IMR-90 (cell line): ENCODE measurements at regions not wholly inside any gene's neighbourhood (a gene's known extent, or its start where the extent isn't known, plus 50 kb on each side); places are given as distances from the start of the nearest gene placed in this dataset.

ENCODE experiments used
- ATAC-seq: fragments of 200-7000 bp; cut with Tn5 transposase; 2 replicates; pipeline ENCODE4 v1.9.1; 2020; ENCODE audit warnings: low read depth, mild to moderate bottlenecking, moderate library complexity
- BruUV-seq: library from RNA; stranded (reverse); fragments of 400-500 nt; replicated peaks from 2 replicates; lab custom pipeline; 2021; lab: Mats Ljungman, UMichigan
- CTCF ChIA-PET: fragments of 300-600 bp; formaldehyde crosslinking; extraction: SDS; loops from one replicate; lab custom pipeline; 2021; ENCODE audit warnings: antibody characterized with exemption; lab: Yijun Ruan, JAX
- POLR2A ChIA-PET: fragments of 300-600 bp; sonication (Branson Sonifier 250); formaldehyde crosslinking; loops from one replicate; lab custom pipeline; 2022; ENCODE audit warnings: antibody characterized with exemption; ENCODE audit not compliant: unreplicated experiment; lab: Charles Lee
- DNase-seq: peaks from one replicate; pipeline ENCODE4 v3.0.0; 2013
- H2AFZ ChIP-seq: replicated peaks from 2 replicates; pipeline ENCODE3; 2013; ENCODE audit warnings: low read length, mild to moderate bottlenecking; ENCODE audit not compliant: poor library complexity
- H2AK5ac ChIP-seq: 2 replicates; pipeline ENCODE4 v1.6.1; 2013; ENCODE audit warnings: low read depth, low read length, inconsistent platforms
- H2AK9ac ChIP-seq: replicated peaks from 2 replicates; pipeline ENCODE3; 2013; ENCODE audit warnings: mild to moderate bottlenecking, low read depth, low read length, moderate library complexity; ENCODE audit not compliant: poor library complexity
- H2BK120ac ChIP-seq: 2 replicates; pipeline ENCODE4 v1.6.1; 2013; ENCODE audit warnings: low read depth, low read length, inconsistent platforms
- H2BK15ac ChIP-seq: 3 replicates; pipeline ENCODE4 v1.6.1; 2013; ENCODE audit warnings: low read depth, low read length, inconsistent platforms
- H2BK20ac ChIP-seq: 2 replicates; pipeline ENCODE4 v1.6.1; 2013; ENCODE audit warnings: low read depth, mild to moderate bottlenecking, inconsistent platforms, low read length, moderate library complexity
- H2BK5ac ChIP-seq: 2 replicates; pipeline ENCODE4 v1.6.1; 2013; ENCODE audit warnings: mild to moderate bottlenecking, low read depth, low read length, inconsistent platforms; ENCODE audit not compliant: poor library complexity, severe bottlenecking
- H3K14ac ChIP-seq: replicated peaks from 2 replicates; pipeline ENCODE4 v1.6.1; 2013; ENCODE audit warnings: low read depth, low read length, inconsistent platforms
- H3K18ac ChIP-seq: 2 replicates; pipeline ENCODE4 v1.6.1; 2013; ENCODE audit warnings: low read depth, low read length, control low read depth
- H3K23ac ChIP-seq: 2 replicates; pipeline ENCODE4 v1.6.1; 2013; ENCODE audit warnings: low read depth, low read length, inconsistent platforms
- H3K27ac ChIP-seq: 2 replicates; pipeline ENCODE4 v1.5.1; 2013; ENCODE audit warnings: mild to moderate bottlenecking, control low read depth, low read length; ENCODE audit not compliant: insufficient read depth
- H3K27me3 ChIP-seq: 2 replicates; pipeline ENCODE4 v1.6.1; 2013; ENCODE audit warnings: low read length; ENCODE audit not compliant: control insufficient read depth, insufficient read depth
- H3K36me3 ChIP-seq: 2 replicates; pipeline ENCODE4 v1.6.1; 2013; ENCODE audit warnings: low read length, mixed read lengths; ENCODE audit not compliant: control insufficient read depth, insufficient read depth
- H3K4ac ChIP-seq: 2 replicates; pipeline ENCODE4 v1.6.1; 2013; ENCODE audit warnings: low read depth, low read length, inconsistent platforms
- H3K4me1 ChIP-seq: 2 replicates; pipeline ENCODE4 v1.6.1; 2013; ENCODE audit warnings: low read length, mixed read lengths; ENCODE audit not compliant: control insufficient read depth, insufficient read depth
- H3K4me2 ChIP-seq: 2 replicates; pipeline ENCODE4 v1.6.1; 2013; ENCODE audit warnings: low read depth, mild to moderate bottlenecking, control low read depth, low read length, moderate library complexity
- H3K4me3 ChIP-seq: 2 replicates; pipeline ENCODE4 v1.5.1; 2013; ENCODE audit warnings: low read depth, mild to moderate bottlenecking, control low read depth, low read length, moderate library complexity; ENCODE audit not compliant: insufficient read depth
- H3K56ac ChIP-seq: 2 replicates; pipeline ENCODE4 v1.6.1; 2013; ENCODE audit warnings: low read length, inconsistent platforms; ENCODE audit not compliant: insufficient read depth; ENCODE audit errors: extremely low read depth
- H3K79me1 ChIP-seq, 2 experiments: 2 replicates each; pipeline ENCODE4 v1.6.1; 2013; ENCODE audit warnings: low read length in 2 of 2, inconsistent platforms in 1 of 2, low read depth in 1 of 2
- H3K9ac ChIP-seq: 2 replicates; pipeline ENCODE4 v1.6.1; 2013; ENCODE audit warnings: low read depth, low read length, control low read depth
- H3K9me1 ChIP-seq: 2 replicates; pipeline ENCODE4 v1.6.1; 2013; ENCODE audit warnings: low read length, inconsistent platforms; ENCODE audit not compliant: insufficient read depth
- H3K9me3 ChIP-seq: 2 replicates; pipeline ENCODE4 v1.6.1; 2013; ENCODE audit warnings: low read length; ENCODE audit not compliant: control insufficient read depth, insufficient read depth
- H4K20me1 ChIP-seq: 2 replicates; pipeline ENCODE4 v1.6.1; 2013; ENCODE audit warnings: low read length, inconsistent platforms; ENCODE audit not compliant: insufficient read depth
- H4K5ac ChIP-seq: 2 replicates; pipeline ENCODE4 v1.6.1; 2013; ENCODE audit warnings: mild to moderate bottlenecking, low read depth, low read length, control low read depth
- H4K8ac ChIP-seq, 2 experiments: 2 replicates each; pipeline ENCODE4 v1.6.1; 2013; ENCODE audit warnings: low read depth in 2 of 2, low read length in 2 of 2, control low read depth in 1 of 2, inconsistent platforms in 1 of 2
- H4K91ac ChIP-seq: 2 replicates; pipeline ENCODE4 v1.6.1; 2013; ENCODE audit warnings: low read depth, low read length, inconsistent platforms; ENCODE audit not compliant: insufficient read depth
- BHLHE40 ChIP-seq: fragments of 150-350 bp; IDR thresholded peaks from 2 replicates; pipeline ENCODE4 v1.6.1; 2016; ENCODE audit warnings: mild to moderate bottlenecking, low read depth, low read length
- CEBPB ChIP-seq: IDR thresholded peaks from 2 replicates; pipeline ENCODE4 v1.6.1; 2012; ENCODE audit warnings: low read depth, low read length, improper control_type of control experiment
- CHD1 ChIP-seq: IDR thresholded peaks from 2 replicates; pipeline ENCODE4 v1.6.1; 2012; ENCODE audit warnings: low read depth, low read length, improper control_type of control experiment
- CTCF ChIP-seq: conservative IDR thresholded peaks from 2 replicates; pipeline ENCODE4 v1.5.1; 2012; ENCODE audit warnings: mild to moderate bottlenecking, low read depth, low read length, improper control_type of control experiment
- ELK1 ChIP-seq: fragments of 150-350 bp; IDR thresholded peaks from 2 replicates; pipeline ENCODE4 v1.6.1; 2016; ENCODE audit warnings: low read depth, mild to moderate bottlenecking, low read length, moderate library complexity, borderline replicate concordance
- FOS ChIP-seq: fragments of 150-350 bp; IDR thresholded peaks from 2 replicates; pipeline ENCODE4 v1.6.1; 2016; ENCODE audit warnings: low read depth, low read length
- MAFK ChIP-seq: IDR thresholded peaks from 2 replicates; pipeline ENCODE4 v1.6.1; 2012; ENCODE audit warnings: low read depth, low read length, improper control_type of control experiment
- MAZ ChIP-seq: IDR thresholded peaks from 2 replicates; pipeline ENCODE4 v1.6.1; 2012; ENCODE audit warnings: low read depth, mild to moderate bottlenecking, low read length, improper control_type of control experiment, moderate library complexity, borderline replicate concordance
- MXI1 ChIP-seq: IDR thresholded peaks from 2 replicates; pipeline ENCODE4 v1.6.1; 2012; ENCODE audit warnings: low read depth, mild to moderate bottlenecking, low read length, moderate library complexity, borderline replicate concordance
- NFE2L2 ChIP-seq: fragments of 150-350 bp; IDR thresholded peaks from 2 replicates; pipeline ENCODE4 v1.6.1; 2016; ENCODE audit warnings: low read depth, mild to moderate bottlenecking, low read length
- POLR2A ChIP-seq: IDR thresholded peaks from 2 replicates; pipeline ENCODE4 v1.6.1; 2012; ENCODE audit warnings: mild to moderate bottlenecking, low read depth, low read length
- RAD21 ChIP-seq: IDR thresholded peaks from 2 replicates; pipeline ENCODE4 v1.6.1; 2012; ENCODE audit warnings: low read length, improper control_type of control experiment
- RCOR1 ChIP-seq: IDR thresholded peaks from 2 replicates; pipeline ENCODE4 v1.6.1; 2012; ENCODE audit warnings: mild to moderate bottlenecking, low read length, improper control_type of control experiment; ENCODE audit not compliant: insufficient replicate concordance
- RFX5 ChIP-seq: IDR thresholded peaks from 2 replicates; pipeline ENCODE4 v1.8.0; 2012; ENCODE audit warnings: low read depth, mild to moderate bottlenecking, low read length, moderate library complexity
- SMC3 ChIP-seq: fragments of 150-350 bp; IDR thresholded peaks from 2 replicates; pipeline ENCODE4 v1.6.1; 2016; ENCODE audit warnings: low read depth, mild to moderate bottlenecking, antibody characterized with exemption, low read length, moderate library complexity
- USF2 ChIP-seq: fragments of 150-350 bp; IDR thresholded peaks from 2 replicates; pipeline ENCODE4 v1.6.1; 2017; ENCODE audit warnings: mild to moderate bottlenecking, antibody characterized with exemption, low read length, low read depth
- whole genome bisulfite sequencing, 2 experiments: methylation state at CpG; one replicate each; pipeline versions ENCODE4 v1.1.5 to v1.1.7; 2013; ENCODE audit warnings: missing lambda C conversion rate in 2 of 2; ENCODE audit not compliant: insufficient read length in 1 of 2; ENCODE audit errors: extremely low coverage in 2 of 2; 5-methylcytosine and 5-hydroxymethylcytosine counted together
- dilution Hi-C: fragments of 300-500 bp; cut with HindIII; formaldehyde crosslinking; loops from one replicate; pipeline ENCODE4 v1.14.3; 2018; ENCODE audit warnings: low sequenced_read_pairs; ENCODE audit not compliant: unreplicated experiment
- in situ Hi-C: fragments of 300-500 bp; cut with MboI; formaldehyde crosslinking; loops from 3 replicates; pipeline ENCODE4 v1.14.3; 2019; ENCODE audit warnings: low sequenced_read_pairs, inconsistent platforms, mixed read lengths
- intact Hi-C: fragments of 100-400 bp; cut with micrococcal nuclease; formaldehyde crosslinking; loops from 2 replicates; pipeline ENCODE4 v1.10.0; 2022

- no peak overlapping the region for H2BK20ac ChIP-seq
- no peak overlapping the region for H2BK5ac ChIP-seq
- H2AFZ ChIP-seq, result no peak overlapping the region
- H4K5ac ChIP-seq, result no peak overlapping the region
- no peak overlapping the region for H4K8ac ChIP-seq
- no peak overlapping the region for H3K27ac ChIP-seq
- TF ChIP-seq MAFK (no peak), BHLHE40 (no peak), POLR2A (no peak), RFX5 (no peak), RAD21 (no peak), FOS (no peak), MAZ (no peak), ELK1 (no peak), CEBPB (no peak), CTCF (no peak), SMC3 (no peak), NFE2L2 (no peak), RCOR1 (no peak), USF2 (no peak), MXI1 (no peak), CHD1 (no peak)
- H3K4ac ChIP-seq, result no peak overlapping the region
- H3K4me1 ChIP-seq, result no peaks in the 10 kb centered on the region
- H3K4me2 ChIP-seq, result no peak overlapping the region
- H2AK9ac ChIP-seq, result no peak overlapping the region
- no peaks in the 10 kb centered on the region for H3K79me1 ChIP-seq
- no peak overlapping the region for H3K18ac ChIP-seq
- no peak overlapping the region for H3K4me3 ChIP-seq
- no peaks in the 10 kb centered on the region for H3K9me1 ChIP-seq
- no CpG with 5 or more reads among the region's 4 CpGs for WGBS, 2 experiments
- ATAC-seq (no peak), DNase-seq (no peak)
- no peak overlapping the region for H3K23ac ChIP-seq
- H4K20me1 ChIP-seq, result no peaks in the 10 kb centered on the region
- ChIA-PET CTCF (no interaction called here), POLR2A (no interaction called here)
- H3K27me3 ChIP-seq, result no peaks in the 10 kb centered on the region
- no peak overlapping the region for H4K91ac ChIP-seq
- H3K36me3 ChIP-seq, result no peaks in the 10 kb centered on the region
- no peak overlapping the region for H2BK120ac ChIP-seq
- no peak overlapping the region for H3K56ac ChIP-seq
- H2BK15ac ChIP-seq, result no peak overlapping the region
- BruUV-seq, result no TSS peak
- no peak overlapping the region for H2AK5ac ChIP-seq
- no peak overlapping the region for H3K9ac ChIP-seq
- H3K9me3 ChIP-seq, result peaks cover 4% of the 10 kb centered on the region; the same call in 1 of the 2 replicates
- no peak overlapping the region for H3K14ac ChIP-seq
- dilution Hi-C loops, result no loop called here
- in situ Hi-C loops, result no loop called here
- intact Hi-C loops, result no loop called here
Observed at GRCh38 chr6:104284872-104285271, 574.8 kb downstream of the HACE1 start.
